ENCODE measurements at regions not wholly inside any gene's neighbourhood (a gene's known extent, or its start where the extent isn't known, plus 50 kb on each side); places are given as distances from the start of the nearest gene placed in this dataset.

GRCh38 chr20:24318569-24319352, 150.7 kb upstream of the SYNDIG1 start:
- H3K4me1 Mint-ChIP-seq (ENCODE audit: unreplicated experiment) = peaks cover 20% of the 10 kb centered on the region
- TF ChIP-seq, protein P1, sequence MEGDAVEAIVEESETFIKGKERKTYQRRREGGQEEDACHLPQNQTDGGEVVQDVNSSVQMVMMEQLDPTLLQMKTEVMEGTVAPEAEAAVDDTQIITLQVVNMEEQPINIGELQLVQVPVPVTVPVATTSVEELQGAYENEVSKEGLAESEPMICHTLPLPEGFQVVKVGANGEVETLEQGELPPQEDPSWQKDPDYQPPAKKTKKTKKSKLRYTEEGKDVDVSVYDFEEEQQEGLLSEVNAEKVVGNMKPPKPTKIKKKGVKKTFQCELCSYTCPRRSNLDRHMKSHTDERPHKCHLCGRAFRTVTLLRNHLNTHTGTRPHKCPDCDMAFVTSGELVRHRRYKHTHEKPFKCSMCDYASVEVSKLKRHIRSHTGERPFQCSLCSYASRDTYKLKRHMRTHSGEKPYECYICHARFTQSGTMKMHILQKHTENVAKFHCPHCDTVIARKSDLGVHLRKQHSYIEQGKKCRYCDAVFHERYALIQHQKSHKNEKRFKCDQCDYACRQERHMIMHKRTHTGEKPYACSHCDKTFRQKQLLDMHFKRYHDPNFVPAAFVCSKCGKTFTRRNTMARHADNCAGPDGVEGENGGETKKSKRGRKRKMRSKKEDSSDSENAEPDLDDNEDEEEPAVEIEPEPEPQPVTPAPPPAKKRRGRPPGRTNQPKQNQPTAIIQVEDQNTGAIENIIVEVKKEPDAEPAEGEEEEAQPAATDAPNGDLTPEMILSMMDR (IDR thresholded peaks at IDR 0.05; ENCODE audit: unreplicated experiment) = no peak
- H3K9me3 Mint-ChIP-seq (ENCODE audit: unreplicated experiment) = no peaks in the 10 kb centered on the region
- H3K4me3 Mint-ChIP-seq (ENCODE audit: unreplicated experiment) = no peak overlapping the region
- H3K36me3 Mint-ChIP-seq (ENCODE audit: low read depth, unreplicated experiment) = no peaks in the 10 kb centered on the region
- H3K27me3 Mint-ChIP-seq (ENCODE audit: unreplicated experiment) = peaks cover 2% of the 10 kb centered on the region
- H3K27ac Mint-ChIP-seq (ENCODE audit: unreplicated experiment) = peak overlapping the region; percentile 54
- no peak for DNase-seq (ENCODE audit: low spot score)

GRCh38 chr20:24317224-24317623, 152.2 kb upstream of the SYNDIG1 start:
- Mint-ChIP-seq H3K27me3 (ENCODE audit: unreplicated experiment) (peaks cover 2% of the 10 kb centered on the region), H3K4me3 (ENCODE audit: unreplicated experiment) (no peak overlapping the region), H3K4me1 (ENCODE audit: unreplicated experiment) (peaks cover 13% of the 10 kb centered on the region), H3K36me3 (ENCODE audit: low read depth, unreplicated experiment) (no peaks in the 10 kb centered on the region), H3K27ac (ENCODE audit: unreplicated experiment) (no peak overlapping the region), H3K9me3 (ENCODE audit: unreplicated experiment) (no peaks in the 10 kb centered on the region)
- no peak for DNase-seq (ENCODE audit: low spot score)
- TF ChIP-seq, protein P1 (IDR thresholded peaks at IDR 0.05; ENCODE audit: unreplicated experiment) = no peak

- TF ChIP-seq, protein P1 (IDR thresholded peaks at IDR 0.05; ENCODE audit: unreplicated experiment) = no peak
- H3K36me3 Mint-ChIP-seq (ENCODE audit: low read depth, unreplicated experiment) = no peaks in the 10 kb centered on the region
- H3K4me1 Mint-ChIP-seq (ENCODE audit: unreplicated experiment) = peaks cover 13% of the 10 kb centered on the region
- no peaks in the 10 kb centered on the region for H3K9me3 Mint-ChIP-seq (ENCODE audit: unreplicated experiment)
- DNase-seq (ENCODE audit: low spot score) = no peak
- H3K4me3 Mint-ChIP-seq (ENCODE audit: unreplicated experiment) = no peak overlapping the region
- H3K27me3 Mint-ChIP-seq (ENCODE audit: unreplicated experiment) = peaks cover 3% of the 10 kb centered on the region
- no peak overlapping the region for H3K27ac Mint-ChIP-seq (ENCODE audit: unreplicated experiment)
Measured at GRCh38 chr20:24316731-24317130, 152.7 kb upstream of the SYNDIG1 start.

DNA sequence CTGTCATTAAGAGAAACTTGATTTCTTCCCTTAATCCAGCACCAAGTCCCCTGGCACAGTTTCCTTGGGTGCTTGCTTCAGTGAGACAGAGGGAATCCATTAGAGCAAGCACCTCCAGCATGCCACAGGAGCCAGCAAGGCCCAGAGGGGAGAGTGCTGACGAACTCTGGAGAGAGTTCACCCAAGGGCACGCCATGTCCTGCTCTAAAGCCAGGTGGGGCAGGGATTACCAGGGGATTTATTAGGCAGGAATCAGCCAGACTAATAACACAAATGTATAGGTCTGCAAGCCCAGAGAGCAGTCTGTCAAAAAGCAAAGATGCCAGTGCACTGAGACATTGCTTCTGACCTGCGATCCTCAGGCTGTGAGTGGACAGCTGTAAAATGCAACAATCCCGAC, 155.4 kb upstream of the SYNDIG1 start:
- no peak overlapping the region for H3K27ac Mint-ChIP-seq (ENCODE audit: unreplicated experiment)
- no peak overlapping the region for H3K4me3 Mint-ChIP-seq (ENCODE audit: unreplicated experiment)
- DNase-seq (ENCODE audit: low spot score) = no peak
- peaks cover 9% of the 10 kb centered on the region for H3K4me1 Mint-ChIP-seq (ENCODE audit: unreplicated experiment)
- H3K27me3 Mint-ChIP-seq (ENCODE audit: unreplicated experiment) = peaks cover 3% of the 10 kb centered on the region
- TF ChIP-seq, protein P1 (IDR thresholded peaks at IDR 0.05; ENCODE audit: unreplicated experiment) = no peak
- H3K36me3 Mint-ChIP-seq (ENCODE audit: low read depth, unreplicated experiment) = no peaks in the 10 kb centered on the region
- H3K9me3 Mint-ChIP-seq (ENCODE audit: unreplicated experiment) = no peaks in the 10 kb centered on the region

DNA sequence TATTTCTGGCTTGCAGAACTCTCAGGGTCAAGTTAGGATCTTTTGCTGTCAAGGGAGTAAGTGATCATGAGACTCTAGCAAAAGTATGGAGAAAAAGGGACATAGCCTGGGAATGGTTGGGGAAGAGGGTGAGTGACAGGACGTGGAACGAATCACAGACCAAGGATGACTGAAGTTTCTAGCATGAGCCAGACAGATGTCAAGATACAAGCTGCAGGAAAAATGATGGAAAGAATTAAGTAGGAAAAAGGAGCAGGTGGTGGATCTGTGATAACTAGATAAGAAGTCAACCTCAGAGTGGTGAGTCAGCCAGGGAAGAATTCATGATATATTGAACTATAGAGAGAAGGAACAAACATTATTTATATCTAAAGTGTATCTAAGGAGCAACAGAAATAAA, 159.8 kb upstream of the SYNDIG1 start:
- DNase-seq (ENCODE audit: low spot score) = no peak
- H3K4me1 Mint-ChIP-seq (ENCODE audit: unreplicated experiment) = peaks cover 9% of the 10 kb centered on the region
- H3K27me3 Mint-ChIP-seq (ENCODE audit: unreplicated experiment) = peaks cover 2% of the 10 kb centered on the region
- H3K4me3 Mint-ChIP-seq (ENCODE audit: unreplicated experiment) = no peak overlapping the region
- no peak overlapping the region for H3K27ac Mint-ChIP-seq (ENCODE audit: unreplicated experiment)
- TF ChIP-seq, protein P1 (IDR thresholded peaks at IDR 0.05; ENCODE audit: unreplicated experiment) = no peak
- H3K9me3 Mint-ChIP-seq (ENCODE audit: unreplicated experiment) = no peaks in the 10 kb centered on the region
- no peaks in the 10 kb centered on the region for H3K36me3 Mint-ChIP-seq (ENCODE audit: low read depth, unreplicated experiment)
